WERI-Rb-1 (cell line): ENCODE measurements at regions not wholly inside any gene's neighbourhood (a gene's known extent, or its start where the extent isn't known, plus 50 kb on each side); places are given as distances from the start of the nearest gene placed in this dataset.

Source experiments
- DNase-seq: peaks from one replicate; pipeline ENCODE4 v3.0.0-alpha.2; 2020
- H3K27ac ChIP-seq: fragments of 250-450 bp; sonication (Bioruptor Pico); 2 replicates; pipeline ENCODE4 v1.5.1; 2020; ENCODE audit warnings: mild to moderate bottlenecking, moderate library complexity
- H3K27me3 ChIP-seq: fragments of 250-450 bp; sonication (Bioruptor Pico); 2 replicates; pipeline ENCODE4 v1.5.1; 2021; ENCODE audit warnings: mild to moderate bottlenecking, low read depth, moderate library complexity; ENCODE audit not compliant: insufficient read depth, severe bottlenecking
- H3K36me3 ChIP-seq: fragments of 250-450 bp; sonication (Bioruptor Pico); 2 replicates; pipeline ENCODE4 v1.5.1; 2020; ENCODE audit warnings: mild to moderate bottlenecking, moderate library complexity
- H3K4me3 ChIP-seq: 2 replicates; pipeline ENCODE4 v1.5.1; 2011; ENCODE audit warnings: low read depth, mild to moderate bottlenecking, control low read depth, low read length
- H3K9me3 ChIP-seq: fragments of 250-450 bp; sonication (Bioruptor Pico); 2 replicates; pipeline ENCODE4 v1.5.1; 2021; ENCODE audit warnings: mild to moderate bottlenecking, moderate library complexity; ENCODE audit not compliant: severe bottlenecking
- CTCF ChIP-seq: IDR thresholded peaks from 2 replicates; pipeline ENCODE4 v1.5.1; 2011; ENCODE audit warnings: low read depth, mild to moderate bottlenecking, control low read depth, inconsistent platforms, low read length

- Histone ChIP-seq H3K27me3 (no peaks in the 10 kb centered on the region), H3K36me3 (no peaks in the 10 kb centered on the region), H3K27ac (no peak overlapping the region), H3K4me3 (no peak overlapping the region), H3K9me3 (no peaks in the 10 kb centered on the region)
- no peak for DNase-seq
- TF ChIP-seq CTCF, result no peak
These were observed 209.3 kb upstream of the PKN2 start for GRCh38 chr1:88474555-88475304.

- no peak for TF ChIP-seq CTCF
- H3K27ac ChIP-seq, result no peak overlapping the region
- H3K4me3 ChIP-seq, result no peak overlapping the region
- H3K36me3 ChIP-seq, result no peaks in the 10 kb centered on the region
- DNase-seq, result no peak
- H3K9me3 ChIP-seq, result no peaks in the 10 kb centered on the region
- no peaks in the 10 kb centered on the region for H3K27me3 ChIP-seq
These were observed 199.2 kb upstream of the PKN2 start for GRCh38 chr1:88484881-88485280.

GRCh38 chr1:88488237-88488636 is 195.8 kb upstream of the PKN2 start:
- no peak overlapping the region for H3K4me3 ChIP-seq
- no peak for TF ChIP-seq CTCF
- H3K27ac ChIP-seq, result no peak overlapping the region
- no peaks in the 10 kb centered on the region for H3K27me3 ChIP-seq
- no peak for DNase-seq
- no peaks in the 10 kb centered on the region for H3K36me3 ChIP-seq
- H3K9me3 ChIP-seq, result no peaks in the 10 kb centered on the region

DNA sequence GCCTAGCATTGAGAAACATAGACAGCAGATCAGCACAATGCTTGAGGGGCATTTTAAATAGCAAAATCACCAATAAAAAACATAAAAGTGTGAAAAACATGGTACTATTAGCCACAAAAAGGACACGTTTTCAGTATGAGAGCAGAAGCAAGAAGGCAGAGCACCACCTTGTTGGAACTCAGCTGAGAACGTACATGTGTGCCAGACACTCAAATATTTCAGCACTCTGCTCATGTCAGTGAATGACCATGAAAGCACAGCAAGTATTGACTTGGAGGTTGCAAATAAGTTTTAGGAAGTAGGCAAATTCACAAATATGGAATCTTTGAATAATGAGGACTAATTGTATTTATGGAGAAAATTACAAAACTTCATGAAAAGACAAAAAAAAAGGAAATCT is 193.4 kb upstream of the PKN2 start:
- DNase-seq, result no peak
- Histone ChIP-seq H3K36me3 (no peaks in the 10 kb centered on the region), H3K9me3 (no peaks in the 10 kb centered on the region), H3K27ac (no peak overlapping the region), H3K4me3 (no peak overlapping the region), H3K27me3 (no peaks in the 10 kb centered on the region)
- no peak for TF ChIP-seq CTCF

- Histone ChIP-seq H3K36me3 (no peaks in the 10 kb centered on the region), H3K9me3 (no peaks in the 10 kb centered on the region), H3K27me3 (no peaks in the 10 kb centered on the region), H3K4me3 (no peak overlapping the region), H3K27ac (no peak overlapping the region)
- TF ChIP-seq CTCF, result no peak
- DNase-seq, result no peak
These were observed 184.4 kb upstream of the PKN2 start for GRCh38 chr1:88499671-88500070.

DNA sequence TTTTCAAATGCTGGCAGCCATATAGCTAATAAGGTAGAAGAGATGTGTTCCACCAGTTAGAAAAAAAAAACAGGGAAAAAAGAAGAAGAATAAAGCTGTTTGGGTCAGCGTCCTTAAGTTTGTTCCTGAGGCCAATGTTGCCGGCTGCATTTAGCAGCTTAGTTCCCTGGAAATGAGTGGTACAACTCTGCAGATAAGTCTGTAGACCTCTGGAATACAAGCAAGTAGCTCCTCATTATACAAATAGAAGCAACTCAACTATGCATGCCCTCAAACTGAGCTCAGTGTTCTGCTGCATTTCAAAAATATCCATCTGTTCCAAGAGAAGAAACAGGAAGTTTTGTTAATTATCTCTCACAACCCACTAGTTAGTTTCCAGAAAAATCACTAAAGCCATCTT is 181.2 kb upstream of the PKN2 start:
- Histone ChIP-seq H3K27ac (no peak overlapping the region), H3K4me3 (no peak overlapping the region), H3K9me3 (no peaks in the 10 kb centered on the region), H3K36me3 (no peaks in the 10 kb centered on the region), H3K27me3 (no peaks in the 10 kb centered on the region)
- no peak for TF ChIP-seq CTCF
- no peak for DNase-seq
